ENCODE measurements at regions not wholly inside any gene's neighbourhood (a gene's known extent, or its start where the extent isn't known, plus 50 kb on each side); places are given as distances from the start of the nearest gene placed in this dataset.

DNA sequence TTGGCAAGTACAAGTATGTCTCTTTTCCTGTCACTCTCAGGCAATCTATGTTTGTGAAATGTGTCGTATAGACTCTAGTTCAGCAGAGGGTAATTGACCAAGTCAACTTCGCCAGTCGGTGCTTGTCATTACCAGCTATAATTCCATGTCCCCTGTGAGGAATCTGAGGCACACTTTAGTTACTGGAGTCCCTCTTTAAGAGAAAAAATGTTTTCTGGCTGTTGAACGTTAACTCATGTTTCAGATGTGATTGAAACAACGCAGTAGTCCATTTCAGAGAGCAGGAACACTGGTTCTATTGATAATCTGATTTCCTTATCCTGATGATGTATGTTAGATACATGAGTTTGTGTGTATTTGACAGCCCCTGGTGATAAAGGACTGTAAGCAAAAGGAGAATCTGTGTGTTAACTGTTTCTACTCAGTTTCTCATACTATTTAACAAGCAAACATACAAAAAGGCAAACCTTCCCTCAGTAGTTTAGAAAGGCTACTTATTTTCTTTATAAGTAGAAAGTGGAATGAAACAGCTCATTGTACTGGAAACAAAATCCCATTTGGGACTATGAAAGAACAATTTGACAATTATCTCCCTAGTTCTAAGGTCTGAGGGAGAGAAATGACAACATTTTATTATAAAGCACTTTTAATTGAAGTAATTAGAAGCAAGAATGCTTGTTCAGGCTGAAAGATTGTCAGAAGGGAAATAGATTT, 161.1 kb upstream of the TRHDE start:
- BruUV-seq (replicated peaks) = no TSS peak
- H3K9me2 ChIP-seq (ENCODE audit: insufficient read depth, low read length) = no peaks in the 10 kb centered on the region
- POLR2A ChIA-PET = no interaction called here
- TF ChIP-seq, protein P1, sequence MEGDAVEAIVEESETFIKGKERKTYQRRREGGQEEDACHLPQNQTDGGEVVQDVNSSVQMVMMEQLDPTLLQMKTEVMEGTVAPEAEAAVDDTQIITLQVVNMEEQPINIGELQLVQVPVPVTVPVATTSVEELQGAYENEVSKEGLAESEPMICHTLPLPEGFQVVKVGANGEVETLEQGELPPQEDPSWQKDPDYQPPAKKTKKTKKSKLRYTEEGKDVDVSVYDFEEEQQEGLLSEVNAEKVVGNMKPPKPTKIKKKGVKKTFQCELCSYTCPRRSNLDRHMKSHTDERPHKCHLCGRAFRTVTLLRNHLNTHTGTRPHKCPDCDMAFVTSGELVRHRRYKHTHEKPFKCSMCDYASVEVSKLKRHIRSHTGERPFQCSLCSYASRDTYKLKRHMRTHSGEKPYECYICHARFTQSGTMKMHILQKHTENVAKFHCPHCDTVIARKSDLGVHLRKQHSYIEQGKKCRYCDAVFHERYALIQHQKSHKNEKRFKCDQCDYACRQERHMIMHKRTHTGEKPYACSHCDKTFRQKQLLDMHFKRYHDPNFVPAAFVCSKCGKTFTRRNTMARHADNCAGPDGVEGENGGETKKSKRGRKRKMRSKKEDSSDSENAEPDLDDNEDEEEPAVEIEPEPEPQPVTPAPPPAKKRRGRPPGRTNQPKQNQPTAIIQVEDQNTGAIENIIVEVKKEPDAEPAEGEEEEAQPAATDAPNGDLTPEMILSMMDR (conservative IDR thresholded peaks at IDR 0.05; ENCODE audit: low read length) = no peak
- no peak for TF ChIP-seq EZH2phosphoT487 (IDR thresholded peaks at IDR 0.05; ENCODE audit: borderline replicate concordance, low read depth, low read length)
- no peak overlapping the region for H3K27ac ChIP-seq (ENCODE audit: low read depth, low read length, poor library complexity, severe bottlenecking)
- no peaks in the 10 kb centered on the region for H3K79me2 ChIP-seq (ENCODE audit: insufficient read depth, low read depth, low read length)
- H2AFZ ChIP-seq (ENCODE audit: low read length) = no peak overlapping the region
- H4K20me1 ChIP-seq (ENCODE audit: insufficient read depth, low read length) = no peaks in the 10 kb centered on the region
- no peak for DNase-seq (ENCODE audit: low spot score)
- no peaks in the 10 kb centered on the region for H3K9me3 ChIP-seq (ENCODE audit: low read length)
- no peaks in the 10 kb centered on the region for H3K36me3 ChIP-seq (ENCODE audit: insufficient read depth, low read length)
- no peak overlapping the region for H3K4me2 ChIP-seq (ENCODE audit: low read length)
- no peak overlapping the region for H3K4me3 ChIP-seq (ENCODE audit: low read depth, low read length, poor library complexity, severe bottlenecking)
- intact Hi-C loops (cut with micrococcal nuclease; ENCODE audit: unreplicated experiment) = no loop called here
- no peaks in the 10 kb centered on the region for H3K4me1 ChIP-seq (ENCODE audit: insufficient read depth, low read length, poor library complexity, severe bottlenecking)
- CTCF ChIA-PET (ENCODE audit: unreplicated experiment) = no interaction called here

DNA sequence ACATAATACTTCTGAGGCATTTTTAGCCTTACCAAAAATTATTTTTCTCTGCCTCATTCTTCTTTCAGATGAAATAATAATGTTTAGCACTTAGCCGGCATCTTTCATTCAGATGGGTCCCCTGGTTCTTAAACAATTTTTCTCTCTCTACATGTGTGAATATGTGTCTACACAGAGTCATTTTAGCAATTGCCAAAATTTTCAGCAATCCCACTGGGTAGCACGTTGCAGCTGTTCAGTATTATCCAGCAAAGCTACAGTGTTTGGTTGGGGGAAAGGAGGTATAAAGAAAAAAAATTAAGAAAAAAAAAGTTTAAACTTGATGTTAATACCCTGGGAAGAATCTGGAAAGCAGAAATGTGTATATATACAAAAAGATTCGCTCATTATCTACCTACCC, 160.5 kb upstream of the TRHDE start:
- Histone ChIP-seq H2AFZ (ENCODE audit: low read length) (no peak overlapping the region), H3K4me3 (ENCODE audit: low read depth, low read length, poor library complexity, severe bottlenecking) (no peak overlapping the region), H3K9me3 (ENCODE audit: low read length) (no peaks in the 10 kb centered on the region), H3K79me2 (ENCODE audit: insufficient read depth, low read depth, low read length) (no peaks in the 10 kb centered on the region), H3K36me3 (ENCODE audit: insufficient read depth, low read length) (no peaks in the 10 kb centered on the region), H3K9me2 (ENCODE audit: insufficient read depth, low read length) (no peaks in the 10 kb centered on the region), H3K4me2 (ENCODE audit: low read length) (no peak overlapping the region), H4K20me1 (ENCODE audit: insufficient read depth, low read length) (no peaks in the 10 kb centered on the region), H3K27ac (ENCODE audit: low read depth, low read length, poor library complexity, severe bottlenecking) (no peak overlapping the region), H3K4me1 (ENCODE audit: insufficient read depth, low read length, poor library complexity, severe bottlenecking) (no peaks in the 10 kb centered on the region)
- intact Hi-C loops (cut with micrococcal nuclease; ENCODE audit: unreplicated experiment) = no loop called here
- no TSS peak for BruUV-seq (replicated peaks)
- DNase-seq (ENCODE audit: low spot score) = no peak
- POLR2A ChIA-PET = no interaction called here
- TF ChIP-seq, protein P1 (conservative IDR thresholded peaks at IDR 0.05; ENCODE audit: low read length) = no peak
- TF ChIP-seq EZH2phosphoT487 (IDR thresholded peaks at IDR 0.05; ENCODE audit: borderline replicate concordance, low read depth, low read length) = no peak
- CTCF ChIA-PET (ENCODE audit: unreplicated experiment) = no interaction called here

DNA sequence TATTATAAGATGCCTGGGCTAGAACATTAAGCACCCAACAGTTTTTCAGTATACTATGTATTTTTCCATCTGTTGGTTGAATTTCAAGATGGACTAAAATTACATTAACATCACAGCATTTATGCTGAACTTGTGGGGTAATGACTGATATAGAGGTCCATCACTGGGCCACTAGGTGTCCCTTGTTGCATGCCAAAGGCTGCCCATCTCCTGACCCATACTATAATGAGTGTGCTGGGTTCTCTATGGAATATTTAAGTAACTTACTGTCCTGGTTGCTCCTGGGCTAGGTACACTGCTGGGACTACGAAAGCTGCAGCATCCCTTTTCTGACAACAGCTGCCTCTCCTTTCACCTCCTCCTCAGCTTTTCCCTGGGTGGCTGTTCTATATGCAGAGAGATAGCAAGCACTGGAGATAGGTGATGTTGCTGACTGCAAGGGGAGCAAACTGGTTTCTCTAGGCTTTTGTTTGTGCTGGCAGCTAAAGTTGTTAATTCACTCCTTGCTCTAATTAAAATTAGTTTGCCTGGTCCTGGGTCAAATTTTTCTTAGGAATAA, 138.6 kb upstream of the TRHDE start:
- Histone ChIP-seq H3K4me3 (ENCODE audit: low read depth, low read length, poor library complexity, severe bottlenecking) (no peak overlapping the region), H3K9me2 (ENCODE audit: insufficient read depth, low read length) (no peaks in the 10 kb centered on the region), H3K27ac (ENCODE audit: low read depth, low read length, poor library complexity, severe bottlenecking) (no peak overlapping the region), H3K4me1 (ENCODE audit: insufficient read depth, low read length, poor library complexity, severe bottlenecking) (no peaks in the 10 kb centered on the region), H3K4me2 (ENCODE audit: low read length) (no peak overlapping the region), H4K20me1 (ENCODE audit: insufficient read depth, low read length) (no peaks in the 10 kb centered on the region), H3K79me2 (ENCODE audit: insufficient read depth, low read depth, low read length) (no peaks in the 10 kb centered on the region), H3K9me3 (ENCODE audit: low read length) (no peaks in the 10 kb centered on the region), H2AFZ (ENCODE audit: low read length) (no peak overlapping the region), H3K36me3 (ENCODE audit: insufficient read depth, low read length) (no peaks in the 10 kb centered on the region)
- ChIA-PET CTCF (ENCODE audit: unreplicated experiment) (no interaction called here), POLR2A (no interaction called here)
- BruUV-seq (replicated peaks) = no TSS peak
- DNase-seq (ENCODE audit: low spot score) = no peak
- intact Hi-C loops (cut with micrococcal nuclease; ENCODE audit: unreplicated experiment) = no loop called here
- TF ChIP-seq, protein P1 (conservative IDR thresholded peaks at IDR 0.05; ENCODE audit: low read length) = no peak
- TF ChIP-seq EZH2phosphoT487 (IDR thresholded peaks at IDR 0.05; ENCODE audit: borderline replicate concordance, low read depth, low read length) = no peak

Measured in OCI-LY7 (cell line).